H7 (cell line): ENCODE measurements at regions not wholly inside any gene's neighbourhood (a gene's known extent, or its start where the extent isn't known, plus 50 kb on each side); places are given as distances from the start of the nearest gene placed in this dataset.

Source experiments
- DNase-seq: peaks from one replicate; pipeline ENCODE4 v3.0.0; 2012
- H3K27me3 ChIP-seq: 2 replicates; pipeline ENCODE4 v1.6.0; 2011; ENCODE audit warnings: mild to moderate bottlenecking, low read length; ENCODE audit not compliant: control insufficient read depth, insufficient read depth
- H3K36me3 ChIP-seq: replicated peaks from 2 replicates; pipeline ENCODE4 v1.5.1; 2011; ENCODE audit warnings: low read length; ENCODE audit not compliant: control insufficient read depth, insufficient read depth
- H3K4me3 ChIP-seq: 2 replicates; pipeline ENCODE4 v1.5.1; 2011; ENCODE audit warnings: low read depth, mild to moderate bottlenecking, control low read depth, low read length, moderate library complexity; ENCODE audit not compliant: insufficient read depth

GRCh38 chr14:21724090-21724973 is 50.7 kb upstream of the OR4E1 start:
- no peak for DNase-seq

DNA sequence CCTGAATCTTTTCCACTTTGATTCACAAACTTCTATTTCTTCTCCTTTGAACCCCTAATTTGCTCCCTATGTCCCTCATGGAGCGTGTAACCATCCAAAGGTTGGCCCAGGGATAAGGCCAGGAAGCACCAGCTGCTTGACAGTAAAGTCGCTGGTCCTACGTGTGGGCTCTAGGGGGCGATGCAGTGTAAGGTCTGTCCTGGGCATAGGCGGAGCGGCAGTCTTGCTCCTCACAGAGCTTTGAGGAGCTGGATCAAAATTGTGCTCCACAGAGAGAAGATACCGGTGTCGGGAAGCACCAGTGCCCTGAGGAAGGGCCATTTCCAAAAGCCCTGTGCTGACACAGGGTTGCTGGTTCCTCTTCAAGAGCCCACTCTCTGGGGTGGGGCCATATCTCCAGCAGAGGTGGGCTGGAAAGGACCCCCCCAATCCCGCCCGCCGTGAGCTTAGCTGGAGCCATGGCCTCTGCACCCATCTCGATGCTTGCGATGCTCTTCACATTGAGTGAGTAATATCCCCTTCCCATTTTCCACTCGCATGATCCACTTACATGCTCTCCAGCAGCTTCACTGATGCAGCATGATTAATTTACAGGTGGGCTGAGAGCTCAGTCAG is 49.9 kb upstream of the OR4E1 start:
- H3K27me3 ChIP-seq, result peaks cover 4% of the 10 kb centered on the region; the same call in 1 of the 2 replicates
- H3K4me3 ChIP-seq, result no peak overlapping the region
- peak; percentile 58 for DNase-seq
- no peaks in the 10 kb centered on the region for H3K36me3 ChIP-seq

More at GRCh38 chr14:21724090-21724973, 50.7 kb upstream of the OR4E1 start:
- Histone ChIP-seq H3K36me3 (no peaks in the 10 kb centered on the region), H3K4me3 (no peak overlapping the region), H3K27me3 (peaks cover 4% of the 10 kb centered on the region; the same call in 1 of the 2 replicates)
